Smooth muscle cell (in vitro differentiated cells): ENCODE measurements at regions not wholly inside any gene's neighbourhood (a gene's known extent, or its start where the extent isn't known, plus 50 kb on each side); places are given as distances from the start of the nearest gene placed in this dataset.

Experiments
- DNase-seq: peaks from one replicate; lab custom pipeline; 2025; ENCODE audit not compliant: unreplicated experiment; lab: John Stamatoyannopoulos, UW
- H2AFZ ChIP-seq: fragments of 200-600 bp; sonication (generic); 2 replicates; pipeline ENCODE4 v1.6.0; 2016; ENCODE audit warnings: antibody characterized with exemption, low read depth, mild to moderate bottlenecking
- H3F3A ChIP-seq: fragments of 200-600 bp; sonication (generic); 2 replicates; pipeline ENCODE4 v1.6.0; 2017; ENCODE audit warnings: antibody characterized with exemption, low read depth
- H3K27ac ChIP-seq: fragments of 200-600 bp; sonication (generic); 2 replicates; pipeline ENCODE4 v1.5.1; 2016; ENCODE audit warnings: low read depth, mild to moderate bottlenecking
- H3K27me3 ChIP-seq: fragments of 200-600 bp; sonication (generic); 2 replicates; pipeline ENCODE4 v1.6.1; 2016; ENCODE audit warnings: low read depth, mild to moderate bottlenecking
- H3K36me3 ChIP-seq: fragments of 200-600 bp; sonication (generic); 2 replicates; pipeline ENCODE4 v1.5.1; 2016; ENCODE audit warnings: low read depth
- H3K4me1 ChIP-seq: fragments of 200-600 bp; sonication (generic); 2 replicates; pipeline ENCODE4 v1.5.1; 2016; ENCODE audit warnings: low read depth
- H3K4me2 ChIP-seq: fragments of 200-600 bp; sonication (generic); 2 replicates; pipeline ENCODE4 v1.6.0; 2016; ENCODE audit warnings: mild to moderate bottlenecking
- H3K4me3 ChIP-seq: fragments of 200-600 bp; sonication (generic); 2 replicates; pipeline ENCODE4 v1.5.1; 2016; ENCODE audit warnings: mild to moderate bottlenecking
- H3K79me2 ChIP-seq: fragments of 200-600 bp; sonication (generic); 2 replicates; pipeline ENCODE4 v1.6.0; 2016; ENCODE audit warnings: low read depth, mild to moderate bottlenecking
- H3K9ac ChIP-seq: fragments of 200-600 bp; sonication (generic); 2 replicates; pipeline ENCODE4 v1.6.0; 2016; ENCODE audit warnings: low read depth
- H3K9me3 ChIP-seq: fragments of 200-600 bp; sonication (generic); replicated peaks from 2 replicates; pipeline ENCODE4 v1.5.1; 2016; ENCODE audit warnings: low read depth
- H4K20me1 ChIP-seq: fragments of 200-600 bp; sonication (generic); 2 replicates; pipeline ENCODE4 v1.6.0; 2016; ENCODE audit warnings: low read depth
- CTCF ChIP-seq: fragments of 200-600 bp; sonication (generic); IDR thresholded peaks from 2 replicates; pipeline ENCODE4 v1.5.1; 2017; ENCODE audit warnings: borderline replicate concordance, mild to moderate bottlenecking, antibody characterized with exemption; ENCODE audit not compliant: insufficient read depth, poor library complexity, severe bottlenecking
- WGBS: methylation state at CpG from one replicate; pipeline ENCODE4 v1.1.7; 2016; ENCODE audit warnings: low lambda C conversion rate; 5-methylcytosine and 5-hydroxymethylcytosine counted together

- Histone ChIP-seq H2AFZ (no peak overlapping the region), H3K27me3 (no peaks in the 10 kb centered on the region), H3K79me2 (no peaks in the 10 kb centered on the region), H3K4me3 (no peak overlapping the region), H3K4me1 (peaks cover 15% of the 10 kb centered on the region), H3K9me3 (no peaks in the 10 kb centered on the region), H4K20me1 (no peaks in the 10 kb centered on the region), H3F3A (no peaks in the 10 kb centered on the region), H3K27ac (no peak overlapping the region), H3K36me3 (no peaks in the 10 kb centered on the region), H3K9ac (no peak overlapping the region), H3K4me2 (no peak overlapping the region)
- WGBS, result 100% methylated on average over 1 of the region's 1 CpG
- TF ChIP-seq CTCF, result no peak
- no peak for DNase-seq
These were observed 89.8 kb upstream of the FIBIN start for GRCh38 chr11:26904132-26904531.

- no peaks in the 10 kb centered on the region for H4K20me1 ChIP-seq
- DNase-seq, result no peak
- no peak overlapping the region for H3K9ac ChIP-seq
- 92% methylated on average over 1 of the region's 1 CpG for WGBS
- no peaks in the 10 kb centered on the region for H3K27me3 ChIP-seq
- H3K9me3 ChIP-seq, result no peaks in the 10 kb centered on the region
- no peaks in the 10 kb centered on the region for H3F3A ChIP-seq
- H3K36me3 ChIP-seq, result no peaks in the 10 kb centered on the region
- H3K79me2 ChIP-seq, result no peaks in the 10 kb centered on the region
- H3K4me3 ChIP-seq, result no peak overlapping the region
- H3K27ac ChIP-seq, result no peak overlapping the region
- H3K4me1 ChIP-seq, result peaks cover 15% of the 10 kb centered on the region
- H2AFZ ChIP-seq, result no peak overlapping the region
- no peak for TF ChIP-seq CTCF
- no peak overlapping the region for H3K4me2 ChIP-seq
These were observed 89.1 kb upstream of the FIBIN start for GRCh38 chr11:26904801-26905200.

GRCh38 chr11:26905368-26905767 lies 88.5 kb upstream of the FIBIN start:
- H3K27ac ChIP-seq, result no peak overlapping the region
- no peak for TF ChIP-seq CTCF
- H4K20me1 ChIP-seq, result no peaks in the 10 kb centered on the region
- no peaks in the 10 kb centered on the region for H3K79me2 ChIP-seq
- H3K9me3 ChIP-seq, result no peaks in the 10 kb centered on the region
- no peak for DNase-seq
- no peak overlapping the region for H3K4me3 ChIP-seq
- no peak overlapping the region for H3K4me2 ChIP-seq
- H2AFZ ChIP-seq, result no peak overlapping the region
- H3K27me3 ChIP-seq, result no peaks in the 10 kb centered on the region
- no peaks in the 10 kb centered on the region for H3F3A ChIP-seq
- WGBS, result 51% methylated on average over 3 of the region's 3 CpGs
- peaks cover 15% of the 10 kb centered on the region for H3K4me1 ChIP-seq
- H3K9ac ChIP-seq, result no peak overlapping the region
- H3K36me3 ChIP-seq, result no peaks in the 10 kb centered on the region

GRCh38 chr11:26909515-26909914 lies 84.4 kb upstream of the FIBIN start:
- WGBS, result 85% methylated on average over 3 of the region's 3 CpGs
- DNase-seq, result no peak
- Histone ChIP-seq H3K27me3 (no peaks in the 10 kb centered on the region), H3F3A (no peaks in the 10 kb centered on the region), H2AFZ (no peak overlapping the region), H3K36me3 (no peaks in the 10 kb centered on the region), H3K4me1 (peaks cover 8% of the 10 kb centered on the region), H3K4me3 (no peak overlapping the region), H3K4me2 (no peak overlapping the region), H3K27ac (no peak overlapping the region), H3K9me3 (no peaks in the 10 kb centered on the region), H3K79me2 (no peaks in the 10 kb centered on the region), H4K20me1 (no peaks in the 10 kb centered on the region), H3K9ac (no peak overlapping the region)
- no peak for TF ChIP-seq CTCF
